SK-N-MC (cell line): ENCODE measurements at regions not wholly inside any gene's neighbourhood (a gene's known extent, or its start where the extent isn't known, plus 50 kb on each side); places are given as distances from the start of the nearest gene placed in this dataset.
A peak's percentile ranks its signal among the peaks of the same experiment; 100 is the strongest.

Source experiments
- DNase-seq: peaks from one replicate; pipeline ENCODE4 v3.0.0-alpha.2; 2011; ENCODE audit warnings: low read depth, low spot score
- H3K27ac ChIP-seq: fragments of 200-600 bp; sonication (generic); 2 replicates; pipeline ENCODE4 v1.5.1; 2016; ENCODE audit warnings: mixed run types
- H3K36me3 ChIP-seq: fragments of 200-600 bp; sonication (generic); 2 replicates; pipeline ENCODE4 v1.6.1; 2017; ENCODE audit warnings: antibody characterized with exemption, low read length, mixed read lengths; ENCODE audit not compliant: insufficient read depth
- H3K4me3 ChIP-seq: fragments of 200-600 bp; sonication (generic); 2 replicates; pipeline ENCODE4 v1.5.1; 2016
- H3K9ac ChIP-seq: fragments of 200-600 bp; sonication (generic); 2 replicates; pipeline ENCODE4 v1.8.0; 2017; ENCODE audit warnings: mixed run types, mixed read lengths; ENCODE audit not compliant: insufficient read length
- H3K9me3 ChIP-seq: fragments of 200-600 bp; sonication (generic); 2 replicates; pipeline ENCODE4 v1.6.1; 2017; ENCODE audit warnings: low read depth, mild to moderate bottlenecking, antibody characterized with exemption, low read length, moderate library complexity, mixed read lengths
- EZH2 ChIP-seq: fragments of 200-600 bp; sonication (generic); IDR thresholded peaks from one replicate; pipeline ENCODE4 v1.6.1; 2017; ENCODE audit warnings: antibody characterized with exemption
- FOXP2 ChIP-seq: optimal IDR thresholded peaks from 2 replicates; pipeline ENCODE3; 2011; ENCODE audit warnings: mild to moderate bottlenecking, moderate library complexity; ENCODE audit not compliant: insufficient read depth; ENCODE audit errors: extremely low read length, control extremely low read depth
- POLR2AphosphoS5 ChIP-seq: IDR thresholded peaks from 2 replicates; pipeline ENCODE4 v1.6.1; 2012; ENCODE audit warnings: mild to moderate bottlenecking, low read depth, low read length, borderline replicate concordance

- H3K9me3 ChIP-seq, result no peaks in the 10 kb centered on the region
- TF ChIP-seq POLR2AphosphoS5 (no peak), EZH2 (no peak), FOXP2 (no peak)
- H3K27ac ChIP-seq, result peak overlapping the region; percentile 92
- H3K4me3 ChIP-seq, result no peak overlapping the region
- H3K36me3 ChIP-seq, result no peaks in the 10 kb centered on the region
- no peak overlapping the region for H3K9ac ChIP-seq
- no peak for DNase-seq
Observed at GRCh38 chr7:24455813-24456525, 117.3 kb upstream of the PALS2 start.

GRCh38 chr7:24456526-24457218 lies 116.6 kb upstream of the PALS2 start:
- no peaks in the 10 kb centered on the region for H3K36me3 ChIP-seq
- peak overlapping the region; percentile 46 for H3K4me3 ChIP-seq
- H3K9ac ChIP-seq, result peak overlapping the region; percentile 43
- peak overlapping the region; percentile 92 for H3K27ac ChIP-seq
- DNase-seq, result no peak
- no peak for TF ChIP-seq FOXP2
- no peak for TF ChIP-seq POLR2AphosphoS5
- TF ChIP-seq EZH2, result no peak
- H3K9me3 ChIP-seq, result no peaks in the 10 kb centered on the region

GRCh38 chr7:24457219-24457558 lies 116.1 kb upstream of the PALS2 start:
- Histone ChIP-seq H3K36me3 (no peaks in the 10 kb centered on the region), H3K4me3 (peak overlapping the region; percentile 46), H3K27ac (peak overlapping the region; percentile 92), H3K9ac (no peak overlapping the region), H3K9me3 (no peaks in the 10 kb centered on the region)
- DNase-seq, result no peak
- TF ChIP-seq POLR2AphosphoS5 (no peak), EZH2 (no peak), FOXP2 (no peak)

- no peak overlapping the region for H3K9ac ChIP-seq
- H3K36me3 ChIP-seq, result no peaks in the 10 kb centered on the region
- no peak overlapping the region for H3K4me3 ChIP-seq
- DNase-seq, result no peak
- H3K27ac ChIP-seq, result no peak overlapping the region
- TF ChIP-seq EZH2, result no peak
- TF ChIP-seq POLR2AphosphoS5, result no peak
- no peak for TF ChIP-seq FOXP2
- no peaks in the 10 kb centered on the region for H3K9me3 ChIP-seq
Observed at GRCh38 chr7:24462117-24462516, 111.1 kb upstream of the PALS2 start.

- Histone ChIP-seq H3K27ac (no peak overlapping the region), H3K9ac (no peak overlapping the region), H3K36me3 (no peaks in the 10 kb centered on the region), H3K4me3 (no peak overlapping the region), H3K9me3 (no peaks in the 10 kb centered on the region)
- TF ChIP-seq FOXP2, result no peak
- no peak for DNase-seq
Observed at GRCh38 chr7:24462984-24463383, 110.3 kb upstream of the PALS2 start.

GRCh38 chr7:24463474-24463873 lies 109.8 kb upstream of the PALS2 start:
- TF ChIP-seq POLR2AphosphoS5 (no peak), FOXP2 (no peak), EZH2 (no peak)
- H3K4me3 ChIP-seq, result no peak overlapping the region
- no peak overlapping the region for H3K27ac ChIP-seq
- H3K9ac ChIP-seq, result no peak overlapping the region
- no peaks in the 10 kb centered on the region for H3K9me3 ChIP-seq
- DNase-seq, result no peak
- no peaks in the 10 kb centered on the region for H3K36me3 ChIP-seq

- TF ChIP-seq FOXP2 (no peak), EZH2 (no peak), POLR2AphosphoS5 (no peak)
- DNase-seq, result no peak
- no peaks in the 10 kb centered on the region for H3K36me3 ChIP-seq
- H3K4me3 ChIP-seq, result no peak overlapping the region
- H3K9ac ChIP-seq, result no peak overlapping the region
- H3K27ac ChIP-seq, result no peak overlapping the region
- H3K9me3 ChIP-seq, result no peaks in the 10 kb centered on the region
Observed at GRCh38 chr7:24464861-24465260, 108.4 kb upstream of the PALS2 start.

GRCh38 chr7:24466168-24466768 lies 107.0 kb upstream of the PALS2 start:
- TF ChIP-seq POLR2AphosphoS5 (no peak), EZH2 (no peak), FOXP2 (no peak)
- Histone ChIP-seq H3K4me3 (no peak overlapping the region), H3K36me3 (no peaks in the 10 kb centered on the region), H3K27ac (no peak overlapping the region), H3K9me3 (no peaks in the 10 kb centered on the region), H3K9ac (no peak overlapping the region)
- DNase-seq, result no peak

- Histone ChIP-seq H3K9ac (no peak overlapping the region), H3K9me3 (no peaks in the 10 kb centered on the region), H3K4me3 (no peak overlapping the region), H3K27ac (no peak overlapping the region), H3K36me3 (no peaks in the 10 kb centered on the region)
- no peak for DNase-seq
- TF ChIP-seq FOXP2 (no peak), EZH2 (no peak), POLR2AphosphoS5 (no peak)
Observed at GRCh38 chr7:24469118-24469517, 104.1 kb upstream of the PALS2 start.
